ENCODE measurements at regions not wholly inside any gene's neighbourhood (a gene's known extent, or its start where the extent isn't known, plus 50 kb on each side); places are given as distances from the start of the nearest gene placed in this dataset.
"Not testable (repeated sequence)": the region's sequence is repeated elsewhere in the genome, so short reads cannot be mapped to it uniquely, and the experiment has no call there.

- TF ChIP-seq CTCF (IDR thresholded peaks at IDR 0.05; ENCODE audit: low read depth, low read length, missing control alignments) = no peak
- no peak for DNase-seq (ENCODE audit: low read depth)
Measured at GRCh38 chrX:128676651-128677050, 624.4 kb upstream of the ACTRT1 start.

GRCh38 chrX:128674326-128675086 lies 622.3 kb upstream of the ACTRT1 start:
- not testable (repeated sequence) for DNase-seq (ENCODE audit: low read depth); H3K4me3 ChIP-seq (ENCODE audit: low read depth, low read length)

More at GRCh38 chrX:128676651-128677050, 624.4 kb upstream of the ACTRT1 start:
- H3K4me3 ChIP-seq (ENCODE audit: low read depth, low read length) = no peak overlapping the region

GRCh38 chrX:128664211-128664610 lies 612.0 kb upstream of the ACTRT1 start:
- DNase-seq (ENCODE audit: low read depth) = no peak
- no peak overlapping the region for H3K4me3 ChIP-seq (ENCODE audit: low read depth, low read length)
- TF ChIP-seq CTCF (IDR thresholded peaks at IDR 0.05; ENCODE audit: low read depth, low read length, missing control alignments) = no peak

GRCh38 chrX:128653524-128654060 lies 601.4 kb upstream of the ACTRT1 start:
- no peak for TF ChIP-seq CTCF (IDR thresholded peaks at IDR 0.05; ENCODE audit: low read depth, low read length, missing control alignments)
- no peak for DNase-seq (ENCODE audit: low read depth)
- no peak overlapping the region for H3K4me3 ChIP-seq (ENCODE audit: low read depth, low read length)

GRCh38 chrX:128650326-128650725 lies 598.1 kb upstream of the ACTRT1 start:
- no peak for DNase-seq (ENCODE audit: low read depth)
- no peak for TF ChIP-seq CTCF (IDR thresholded peaks at IDR 0.05; ENCODE audit: low read depth, low read length, missing control alignments)
- no peak overlapping the region for H3K4me3 ChIP-seq (ENCODE audit: low read depth, low read length)

- TF ChIP-seq CTCF (IDR thresholded peaks at IDR 0.05; ENCODE audit: low read depth, low read length, missing control alignments) = no peak
- no peak overlapping the region for H3K4me3 ChIP-seq (ENCODE audit: low read depth, low read length)
- no peak for DNase-seq (ENCODE audit: low read depth)
Measured at GRCh38 chrX:128634754-128635153, 582.6 kb upstream of the ACTRT1 start.

GRCh38 chrX:128623361-128623760 lies 571.2 kb upstream of the ACTRT1 start:
- no peak for DNase-seq (ENCODE audit: low read depth)
- TF ChIP-seq CTCF (IDR thresholded peaks at IDR 0.05; ENCODE audit: low read depth, low read length, missing control alignments) = no peak
- no peak overlapping the region for H3K4me3 ChIP-seq (ENCODE audit: low read depth, low read length)

Measured in GM12864 (cell line).